GM12878 (cell line): ENCODE measurements at regions not wholly inside any gene's neighbourhood (a gene's known extent, or its start where the extent isn't known, plus 50 kb on each side); places are given as distances from the start of the nearest gene placed in this dataset.

Source experiments
- ATAC-seq: fragments of 200-7000 bp; cut with Tn5 transposase; 3 replicates; pipeline ENCODE4 v1.9.1; 2020; ENCODE audit warnings: mild to moderate bottlenecking, moderate library complexity
- BruUV-seq: library from RNA; stranded (reverse); fragments of 400-500 nt; replicated peaks from 2 replicates; lab custom pipeline; 2021; lab: Mats Ljungman, UMichigan
- CTCF ChIA-PET: fragments of 300-600 bp; sonication (Branson Sonifier 250); formaldehyde crosslinking; extraction: SDS; loops from one replicate; lab custom pipeline; 2021; ENCODE audit warnings: inconsistent platforms; lab: Yijun Ruan, JAX
- POLR2A ChIA-PET: fragments of 350-600 bp; formaldehyde crosslinking; extraction: SDS; loops from one replicate; lab custom pipeline; 2021; ENCODE audit warnings: inconsistent platforms; lab: Charles Lee
- RAD21 ChIA-PET: fragments of 300-600 bp; sonication (Branson Sonifier 250); formaldehyde crosslinking; loops from one replicate; lab custom pipeline; 2023; ENCODE audit warnings: antibody characterized with exemption; ENCODE audit not compliant: unreplicated experiment; lab: Charles Lee
- SMC1A ChIA-PET: fragments of 300-600 bp; sonication (Branson Sonifier 250); formaldehyde crosslinking; loops from one replicate; lab custom pipeline; 2023; ENCODE audit not compliant: unreplicated experiment, uncharacterized antibody; lab: Charles Lee
- DNase-seq: peaks from one replicate; pipeline ENCODE4 v3.0.0-alpha.2; 2011; ENCODE audit warnings: low read depth, low spot score
- FAIRE-seq: peaks from 3 replicates; lab custom pipeline; 2011; peaks lifted over from hg19 to GRCh38; lab: Jason Lieb, UNC
- H2AFZ ChIP-seq: 2 replicates; pipeline ENCODE4 v1.6.0; 2011; ENCODE audit warnings: low read depth, low read length, control low read depth; ENCODE audit not compliant: control insufficient read depth
- H3K27ac ChIP-seq: 2 replicates; pipeline ENCODE4 v1.5.1; 2011; ENCODE audit warnings: control low read depth; ENCODE audit not compliant: control insufficient read depth, insufficient read depth
- H3K27me3 ChIP-seq, 2 experiments: replicated peaks in 1 of 2; 2 replicates each; pipeline versions ENCODE4 v1.6.0 to v1.6.1; 2011; ENCODE audit warnings: low read length in 1 of 2; ENCODE audit not compliant: control insufficient read depth in 2 of 2, insufficient read depth in 2 of 2
- H3K36me3 ChIP-seq, 2 experiments: 2 replicates each; pipeline ENCODE4 v1.5.1; 2011; ENCODE audit warnings: low read length in 1 of 2; ENCODE audit not compliant: control insufficient read depth in 2 of 2, insufficient read depth in 2 of 2
- H3K4me1 ChIP-seq: 2 replicates; pipeline ENCODE4 v1.6.1; 2011; ENCODE audit warnings: mild to moderate bottlenecking, low read length, moderate library complexity, mixed read lengths; ENCODE audit not compliant: control insufficient read depth, insufficient read depth
- H3K4me2 ChIP-seq: 2 replicates; pipeline ENCODE4 v1.6.0; 2011; ENCODE audit warnings: control low read depth; ENCODE audit not compliant: control insufficient read depth, insufficient read depth
- H3K4me3 ChIP-seq: fragments of 200-600 bp; sonication (generic); 2 replicates; pipeline ENCODE4 v1.5.1; 2016
- H3K79me2 ChIP-seq: 2 replicates; pipeline ENCODE4 v1.6.0; 2011; ENCODE audit warnings: low read length; ENCODE audit not compliant: control insufficient read depth, insufficient read depth
- H3K9ac ChIP-seq: 2 replicates; pipeline ENCODE4 v1.8.0; 2011; ENCODE audit warnings: low read length, control low read depth, mixed read lengths; ENCODE audit not compliant: control insufficient read depth, insufficient read depth
- H3K9me3 ChIP-seq: replicated peaks from 3 replicates; pipeline ENCODE4 v1.5.1; 2011; ENCODE audit warnings: mild to moderate bottlenecking, low read length; ENCODE audit not compliant: control insufficient read depth, insufficient read depth
- H4K20me1 ChIP-seq: 2 replicates; pipeline ENCODE4 v1.6.0; 2011; ENCODE audit not compliant: control insufficient read depth, insufficient read depth
- BHLHE40 ChIP-seq, 2 experiments: fragments of 450-650 bp in 1 of 2; IDR thresholded peaks; 2 replicates each; pipeline ENCODE4 v1.6.1; 2011 to 2017; ENCODE audit warnings: low read depth in 2 of 2, borderline replicate concordance in 1 of 2, improper control_type of control experiment in 1 of 2, low read length in 1 of 2, mild to moderate bottlenecking in 1 of 2
- CEBPB ChIP-seq, 2 experiments: fragments of 150-350 bp in 1 of 2; IDR thresholded peaks; 2 replicates each; pipeline ENCODE4 v1.6.1; 2012 to 2014; ENCODE audit warnings: low read depth in 2 of 2, low read length in 2 of 2, borderline replicate concordance in 1 of 2, inconsistent platforms in 1 of 2
- EGR1 ChIP-seq, 2 experiments: IDR thresholded peaks; 1 replicate in 1 of 2; 2 replicates in 1 of 2; pipeline ENCODE4 v1.6.1; 2011 to 2012; ENCODE audit warnings: low read depth in 2 of 2, low read length in 2 of 2, borderline replicate concordance in 1 of 2, mild to moderate bottlenecking in 1 of 2, moderate library complexity in 1 of 2
- EZH2 ChIP-seq: IDR thresholded peaks from 2 replicates; pipeline ENCODE4 v1.6.1; 2012; ENCODE audit warnings: low read depth, mild to moderate bottlenecking, control low read depth, inconsistent platforms, low read length, borderline replicate concordance; ENCODE audit not compliant: control insufficient read depth
- MEF2B ChIP-seq: fragments of 450-650 bp; IDR thresholded peaks from 2 replicates; pipeline ENCODE4 v1.6.1; 2018; ENCODE audit warnings: mild to moderate bottlenecking, moderate library complexity; ENCODE audit not compliant: partially characterized antibody, poor library complexity, severe bottlenecking
- MYB ChIP-seq: fragments of 150-350 bp; IDR thresholded peaks from 2 replicates; pipeline ENCODE4 v1.6.1; 2014; ENCODE audit warnings: mild to moderate bottlenecking, low read depth, low read length, borderline replicate concordance
- NFYB ChIP-seq: IDR thresholded peaks from 2 replicates; pipeline ENCODE4 v1.6.1; 2011; ENCODE audit warnings: low read depth, mild to moderate bottlenecking, low read length, improper control_type of control experiment, moderate library complexity; ENCODE audit not compliant: insufficient read depth
- PAX5 ChIP-seq: IDR thresholded peaks from 2 replicates; pipeline ENCODE4 v1.6.1; 2011; ENCODE audit warnings: low read depth, low read length, borderline replicate concordance
- RUNX3 ChIP-seq: IDR thresholded peaks from 2 replicates; pipeline ENCODE4 v1.6.1; 2012; ENCODE audit warnings: low read length, inconsistent platforms
- SUZ12 ChIP-seq: fragments of 200-600 bp; sonication (generic); IDR thresholded peaks from one replicate; pipeline ENCODE4 v1.6.1; 2018; ENCODE audit warnings: antibody characterized with exemption, mild to moderate bottlenecking; ENCODE audit not compliant: unreplicated experiment
- ZBTB11 ChIP-seq: fragments of 450-650 bp; formaldehyde crosslinking; IDR thresholded peaks from 2 replicates; pipeline ENCODE4 v1.5.0; 2022; ENCODE audit warnings: mild to moderate bottlenecking, missing genetic modification characterization
- ZNF207 ChIP-seq: fragments of 450-650 bp; IDR thresholded peaks from 2 replicates; pipeline ENCODE4 v1.6.1; 2014; ENCODE audit warnings: antibody characterized with exemption, mild to moderate bottlenecking, borderline replicate concordance
- WGBS: methylation state at CpG from one replicate; pipeline ENCODE4 v1.1.6; 2016; ENCODE audit warnings: low lambda C conversion rate; ENCODE audit not compliant: insufficient replicate concordance, insufficient coverage; ENCODE audit errors: missing lambda C conversion rate; 5-methylcytosine and 5-hydroxymethylcytosine counted together
- in situ Hi-C: fragments of 300-500 bp; cut with MboI; formaldehyde crosslinking; loops from 9 replicates; pipeline ENCODE4 v1.14.3; 2018; ENCODE audit warnings: mixed read lengths
- intact Hi-C: fragments of 100-400 bp; cut with micrococcal nuclease; formaldehyde crosslinking; loops from one replicate; pipeline ENCODE4 v1.14.2; 2022; ENCODE audit not compliant: unreplicated experiment
- TF ChIP-seq, protein P1 (sequence below): fragments of 150-350 bp; IDR thresholded peaks from 2 replicates; pipeline ENCODE4 v1.6.1; 2016; ENCODE audit warnings: low read depth, low read length

DNA sequence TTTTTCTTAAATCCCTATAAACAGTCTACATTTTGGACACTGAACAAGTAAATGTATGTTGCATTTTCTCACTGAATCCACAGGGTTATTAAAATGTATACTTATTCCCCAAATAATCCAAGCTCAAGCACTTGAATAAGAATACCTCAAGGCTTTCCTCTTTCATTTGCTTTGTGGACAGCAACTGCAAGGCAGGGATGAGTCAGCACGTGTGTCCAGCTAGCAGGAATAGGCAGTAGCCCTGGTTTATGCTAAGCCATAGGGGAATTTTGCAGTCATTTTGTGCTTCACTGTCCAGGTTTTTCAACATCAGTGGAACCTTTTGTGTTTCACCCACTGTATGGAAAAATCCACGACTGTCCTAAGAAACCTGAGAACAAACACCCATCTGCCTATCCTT is 96.7 kb upstream of the KCNMB2 start:
- no peak overlapping the region for H3K4me2 ChIP-seq
- no peak for TF ChIP-seq ZBTB11 (CRISPR knock-in tag)
- TF ChIP-seq EGR1 (IDR thresholded peaks at IDR 0.05; ENCODE audit: borderline replicate concordance in 1 of 2, low read depth in 2 of 2, low read length in 2 of 2): no peak
- no peak for TF ChIP-seq PAX5
- TF ChIP-seq SUZ12: no peak
- peak; percentile 8 to 25; a peak in 1 of 4 replicates for TF ChIP-seq BHLHE40 (IDR thresholded peaks at IDR 0.05; ENCODE audit: borderline replicate concordance in 1 of 2, low read depth in 2 of 2, low read length in 1 of 2)
- no peak for TF ChIP-seq CEBPB (IDR thresholded peaks at IDR 0.05; ENCODE audit: borderline replicate concordance in 1 of 2, low read depth in 2 of 2, low read length in 2 of 2)
- no peak for TF ChIP-seq ZNF207
- TF ChIP-seq NFYB: no peak
- no peak for TF ChIP-seq MYB
- TF ChIP-seq, protein P1, sequence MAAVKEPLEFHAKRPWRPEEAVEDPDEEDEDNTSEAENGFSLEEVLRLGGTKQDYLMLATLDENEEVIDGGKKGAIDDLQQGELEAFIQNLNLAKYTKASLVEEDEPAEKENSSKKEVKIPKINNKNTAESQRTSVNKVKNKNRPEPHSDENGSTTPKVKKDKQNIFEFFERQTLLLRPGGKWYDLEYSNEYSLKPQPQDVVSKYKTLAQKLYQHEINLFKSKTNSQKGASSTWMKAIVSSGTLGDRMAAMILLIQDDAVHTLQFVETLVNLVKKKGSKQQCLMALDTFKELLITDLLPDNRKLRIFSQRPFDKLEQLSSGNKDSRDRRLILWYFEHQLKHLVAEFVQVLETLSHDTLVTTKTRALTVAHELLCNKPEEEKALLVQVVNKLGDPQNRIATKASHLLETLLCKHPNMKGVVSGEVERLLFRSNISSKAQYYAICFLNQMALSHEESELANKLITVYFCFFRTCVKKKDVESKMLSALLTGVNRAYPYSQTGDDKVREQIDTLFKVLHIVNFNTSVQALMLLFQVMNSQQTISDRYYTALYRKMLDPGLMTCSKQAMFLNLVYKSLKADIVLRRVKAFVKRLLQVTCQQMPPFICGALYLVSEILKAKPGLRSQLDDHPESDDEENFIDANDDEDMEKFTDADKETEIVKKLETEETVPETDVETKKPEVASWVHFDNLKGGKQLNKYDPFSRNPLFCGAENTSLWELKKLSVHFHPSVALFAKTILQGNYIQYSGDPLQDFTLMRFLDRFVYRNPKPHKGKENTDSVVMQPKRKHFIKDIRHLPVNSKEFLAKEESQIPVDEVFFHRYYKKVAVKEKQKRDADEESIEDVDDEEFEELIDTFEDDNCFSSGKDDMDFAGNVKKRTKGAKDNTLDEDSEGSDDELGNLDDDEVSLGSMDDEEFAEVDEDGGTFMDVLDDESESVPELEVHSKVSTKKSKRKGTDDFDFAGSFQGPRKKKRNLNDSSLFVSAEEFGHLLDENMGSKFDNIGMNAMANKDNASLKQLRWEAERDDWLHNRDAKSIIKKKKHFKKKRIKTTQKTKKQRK: no peak
- TF ChIP-seq EZH2: no peak
- no peak for TF ChIP-seq MEF2B
- peak; percentile 31; the same call in 1 of the 2 replicates for TF ChIP-seq RUNX3

More for the DNA sequence above, 96.7 kb upstream of the KCNMB2 start:
- H3K9ac ChIP-seq: no peak overlapping the region
- ATAC-seq (0 out of 3 replicates have a peak, but pooled peaks have one; percentile 29), FAIRE-seq (no peak), DNase-seq (no peak)
- no peaks in the 10 kb centered on the region for H4K20me1 ChIP-seq
- H2AFZ ChIP-seq: no peak overlapping the region; the same call in 1 of the 2 replicates
- no peaks in the 10 kb centered on the region for H3K79me2 ChIP-seq
- ChIA-PET SMC1A (interaction anchor here (0.8 to 2.6 kb wide), 5 partner anchors 10 to 528 kb away, joined by 3 to 10 read pairs (median 3); no protein-coding TSS in a partner anchor), POLR2A (no interaction called here), RAD21 (interaction anchor here (2.1 to 5.2 kb wide), 2 partner anchors 75 to 528 kb away, joined by 7 to 20 read pairs; no protein-coding TSS in a partner anchor), CTCF (interaction anchor here (0.6 to 9.3 kb wide), 5 partner anchors 11 to 529 kb away, joined by 3 to 138 read pairs (median 6); no protein-coding TSS in a partner anchor)
- in situ Hi-C loops (loop anchor here (10.0 to 25.0 kb wide), 2 partner anchors 875 to 1123 kb away; partner anchors contain the start of gene ACTL6A), intact Hi-C loops (loop anchor here (5.0 to 10.0 kb wide), 3 partner anchors 635 to 1118 kb away; partner anchors contain the start of genes ZMAT3 and ZNF639)
- H3K27me3 ChIP-seq: no peaks in the 10 kb centered on the region
- BruUV-seq: no TSS peak
- WGBS: 19% methylated on average over 2 of the region's 2 CpGs
- H3K4me1 ChIP-seq: peaks cover 5% of the 10 kb centered on the region
- no peaks in the 10 kb centered on the region for H3K9me3 ChIP-seq
- H3K36me3 ChIP-seq: no peaks in the 10 kb centered on the region
- H3K27ac ChIP-seq: no peak overlapping the region
- H3K4me3 ChIP-seq: no peak overlapping the region
